Fibroblast of skin of right quadriceps (primary cell): ENCODE measurements at regions not wholly inside any gene's neighbourhood (a gene's known extent, or its start where the extent isn't known, plus 50 kb on each side); places are given as distances from the start of the nearest gene placed in this dataset.
"Not testable (repeated sequence)": the region's sequence is repeated elsewhere in the genome, so short reads cannot be mapped to it uniquely, and the experiment has no call there.

Experiments used
- DNase-seq: peaks from one replicate; pipeline ENCODE4 v3.0.0-alpha.2; 2013

DNA sequence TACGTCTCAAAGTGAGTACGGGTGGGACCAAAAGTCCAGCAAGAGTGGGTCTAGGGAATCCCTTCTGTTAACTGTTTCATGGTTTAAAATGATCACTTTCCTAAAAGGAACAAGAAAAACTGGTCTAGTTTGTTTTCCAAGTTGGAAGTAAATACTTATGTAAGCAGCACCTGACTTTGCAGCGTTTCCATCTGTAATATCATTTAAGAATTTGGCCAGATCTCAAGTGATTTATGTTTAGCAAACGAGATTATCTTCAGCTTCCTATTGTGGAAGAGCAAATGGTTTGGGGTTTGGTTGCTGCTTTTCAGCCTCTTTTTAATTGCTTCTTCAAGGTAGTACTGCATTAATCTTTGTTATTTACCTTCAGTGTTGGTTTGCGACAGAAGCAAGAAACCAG is 50.4 kb downstream of the FHIP1A start:
- DNase-seq, result no peak

DNA sequence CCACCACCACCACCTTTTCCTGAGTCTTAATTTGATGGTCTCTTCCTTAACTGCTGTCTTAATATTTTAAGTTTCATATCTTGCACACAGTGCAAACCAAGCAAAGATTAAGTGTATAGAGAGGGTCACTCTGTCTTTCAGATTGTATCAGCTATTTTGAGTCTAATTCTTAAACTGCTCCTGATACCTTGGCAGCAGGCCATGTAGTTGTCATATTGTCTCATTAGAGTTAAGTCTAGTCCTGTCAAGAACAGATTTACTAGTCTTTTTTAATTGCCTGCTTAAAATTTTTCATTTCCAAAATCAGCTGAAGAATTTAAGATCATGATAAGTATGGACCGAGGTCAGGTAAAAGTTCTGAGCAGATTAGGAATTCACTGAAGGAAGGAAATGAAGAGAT is 51.5 kb downstream of the FHIP1A start:
- no peak for DNase-seq

DNA sequence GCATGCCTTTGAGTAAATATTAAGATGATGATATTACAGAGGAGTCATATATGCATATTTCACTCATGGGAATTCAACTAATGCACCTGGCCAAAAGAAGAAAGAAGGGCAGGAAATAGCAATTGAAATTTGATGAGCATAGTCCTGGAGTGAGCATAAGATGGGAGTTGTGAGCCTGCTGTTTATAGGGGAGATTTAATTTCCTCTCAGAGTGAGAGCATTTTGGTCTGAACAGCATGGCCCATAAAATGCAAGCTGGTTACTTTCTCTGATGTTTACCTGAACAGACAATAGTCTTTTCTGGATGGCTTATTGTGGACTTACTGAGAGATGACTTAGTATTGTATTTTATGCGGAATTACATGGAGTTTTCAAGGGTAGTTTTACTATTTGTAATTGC is 53.6 kb downstream of the FHIP1A start:
- no peak for DNase-seq

DNA sequence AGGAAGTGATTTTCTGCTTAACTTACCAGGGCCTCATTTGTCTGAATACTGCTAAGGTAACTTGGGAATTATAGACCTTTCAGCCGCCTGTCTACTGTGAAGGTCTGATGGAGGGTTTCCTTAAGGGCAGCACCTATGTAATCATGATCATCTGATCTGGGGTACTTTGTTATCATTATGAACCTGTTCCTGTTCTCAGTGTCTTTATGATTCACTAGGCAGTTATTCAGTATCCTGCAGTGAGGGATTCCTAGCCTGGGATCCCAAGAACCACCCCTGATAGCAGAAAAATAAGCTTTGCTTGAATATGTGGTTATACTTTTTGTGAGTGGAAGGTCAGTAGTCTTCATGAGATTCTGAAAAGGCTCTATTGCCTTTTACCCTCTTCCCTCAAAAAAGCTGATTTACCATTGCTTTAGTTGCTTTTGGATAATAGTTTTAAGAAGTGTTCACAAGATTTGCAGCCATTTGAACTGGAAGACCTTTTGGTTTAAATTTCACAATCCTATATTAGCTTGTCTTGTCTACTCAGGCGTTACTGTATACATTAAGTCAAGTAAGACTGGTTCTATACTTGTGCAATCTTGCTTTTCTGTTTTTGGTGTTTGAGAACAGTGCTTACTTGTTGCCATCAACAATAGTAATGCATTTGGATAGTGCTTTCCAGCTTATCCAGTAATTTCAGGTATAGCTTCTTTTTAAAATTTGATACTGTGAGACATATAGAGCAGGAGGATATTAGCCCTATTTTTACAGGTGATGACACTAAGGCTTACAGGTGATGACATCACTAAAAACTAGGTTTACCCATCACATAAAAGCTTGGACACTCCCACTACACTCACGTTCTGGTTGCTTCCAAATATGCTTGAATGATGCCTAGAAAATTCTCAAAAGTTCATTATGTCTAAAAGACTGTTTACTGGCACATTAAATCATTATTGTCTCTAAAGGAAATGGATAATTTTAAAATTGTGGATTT is 60.0 kb downstream of the FHIP1A start:
- no peak for DNase-seq

DNA sequence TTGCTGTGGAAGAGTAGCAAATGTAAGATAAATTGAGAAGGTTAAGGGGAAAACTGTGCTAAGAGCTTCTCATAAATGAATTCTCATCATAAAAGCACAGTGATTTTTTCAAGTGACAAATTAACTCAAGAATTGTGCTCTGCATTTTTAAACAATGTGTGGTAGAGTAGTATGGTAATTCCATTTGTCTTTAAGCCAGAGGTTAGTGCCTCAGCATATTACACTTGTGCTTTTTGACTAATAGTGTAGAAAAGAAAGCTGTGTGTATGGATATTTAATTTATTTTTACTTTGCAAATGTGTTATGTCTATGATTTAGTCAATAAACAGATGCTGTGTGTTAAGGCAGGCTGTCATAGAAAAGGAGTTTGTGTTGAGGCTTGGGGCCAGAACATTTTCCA is 61.0 kb downstream of the FHIP1A start:
- no peak for DNase-seq

DNA sequence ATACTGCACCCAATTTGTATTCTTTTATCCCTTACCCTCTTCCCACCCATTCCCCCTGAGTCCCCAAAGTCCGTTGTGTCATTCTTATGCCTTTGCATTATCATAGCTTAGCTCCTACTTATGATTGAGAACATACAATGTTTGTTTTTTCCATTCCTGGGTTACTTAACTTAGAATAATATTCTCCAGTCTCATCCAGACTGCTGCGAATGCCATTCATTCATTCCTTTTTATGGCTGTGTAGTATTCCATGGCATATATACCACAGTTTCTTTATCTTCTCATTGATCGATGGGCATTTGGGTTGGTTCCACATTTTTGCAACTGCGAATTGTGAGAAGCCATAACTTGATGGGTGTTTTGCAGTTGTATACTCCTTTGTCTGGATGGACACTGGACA is 62.8 kb downstream of the FHIP1A start:
- no peak for DNase-seq

DNA sequence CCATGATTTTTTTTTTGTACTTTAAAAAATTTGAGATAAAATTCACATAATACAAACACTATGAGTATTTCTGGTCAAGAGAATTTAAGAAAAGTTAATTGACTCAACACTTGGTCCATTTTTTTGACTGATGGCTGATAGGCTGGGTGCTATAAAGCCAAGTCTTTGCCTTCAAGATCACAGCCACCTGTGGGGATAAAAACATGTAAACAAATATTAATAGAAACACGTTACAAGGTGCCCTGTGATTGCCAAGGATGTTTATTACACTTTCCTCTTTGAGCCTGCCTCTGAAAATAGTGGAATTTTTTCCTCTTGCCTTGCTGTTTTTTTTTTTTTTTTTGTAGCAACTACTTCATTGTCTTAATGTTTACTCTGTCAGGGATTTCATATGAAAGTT is 63.3 kb downstream of the FHIP1A start:
- no peak for DNase-seq

DNA sequence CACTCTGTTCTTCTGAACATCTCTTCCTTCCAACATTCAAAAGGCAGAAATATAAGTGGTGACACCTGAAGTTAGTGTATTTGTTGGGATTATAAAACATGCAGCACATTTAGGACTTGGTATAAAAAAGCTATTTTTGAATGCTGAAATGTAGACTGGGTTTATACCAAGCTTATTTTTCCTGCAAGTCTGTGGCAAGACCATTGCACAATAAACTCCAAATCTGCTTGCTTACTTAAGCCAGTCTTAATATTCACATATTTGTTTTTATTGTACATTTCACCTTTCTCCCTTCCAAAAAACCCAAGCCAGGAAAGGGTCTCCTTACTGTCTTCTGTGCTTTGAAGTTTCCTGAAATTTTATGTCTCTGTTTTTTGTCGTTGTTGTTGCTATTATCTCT is 63.7 kb downstream of the FHIP1A start:
- DNase-seq, result no peak

DNA sequence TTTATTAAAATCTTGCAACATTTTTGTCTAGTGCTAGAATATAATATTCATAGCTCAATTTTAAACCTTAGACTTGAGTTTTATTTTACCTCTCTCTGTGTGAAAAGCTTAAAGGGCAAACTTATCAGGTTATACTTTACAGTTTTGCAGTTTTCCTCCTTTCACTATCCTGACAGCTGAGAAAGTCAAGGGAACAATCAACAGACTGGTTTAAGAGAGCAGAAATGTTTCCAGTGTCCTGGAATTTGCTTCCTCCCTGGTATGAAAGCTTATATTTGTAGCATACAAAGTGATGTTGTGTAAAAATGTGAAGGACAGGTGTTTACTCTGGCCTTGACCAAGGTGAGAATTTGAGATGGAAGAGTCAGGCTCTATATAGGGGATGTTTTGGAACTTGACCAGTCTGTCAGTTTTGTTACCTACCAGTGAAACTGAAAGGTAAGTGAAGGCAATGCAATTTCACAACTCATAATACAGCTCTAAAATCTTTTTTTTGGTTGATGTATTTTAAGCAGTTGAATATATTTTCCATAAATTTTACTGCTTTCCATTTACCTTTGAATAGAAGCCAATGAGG is 64.6 kb downstream of the FHIP1A start:
- no peak for DNase-seq

DNA sequence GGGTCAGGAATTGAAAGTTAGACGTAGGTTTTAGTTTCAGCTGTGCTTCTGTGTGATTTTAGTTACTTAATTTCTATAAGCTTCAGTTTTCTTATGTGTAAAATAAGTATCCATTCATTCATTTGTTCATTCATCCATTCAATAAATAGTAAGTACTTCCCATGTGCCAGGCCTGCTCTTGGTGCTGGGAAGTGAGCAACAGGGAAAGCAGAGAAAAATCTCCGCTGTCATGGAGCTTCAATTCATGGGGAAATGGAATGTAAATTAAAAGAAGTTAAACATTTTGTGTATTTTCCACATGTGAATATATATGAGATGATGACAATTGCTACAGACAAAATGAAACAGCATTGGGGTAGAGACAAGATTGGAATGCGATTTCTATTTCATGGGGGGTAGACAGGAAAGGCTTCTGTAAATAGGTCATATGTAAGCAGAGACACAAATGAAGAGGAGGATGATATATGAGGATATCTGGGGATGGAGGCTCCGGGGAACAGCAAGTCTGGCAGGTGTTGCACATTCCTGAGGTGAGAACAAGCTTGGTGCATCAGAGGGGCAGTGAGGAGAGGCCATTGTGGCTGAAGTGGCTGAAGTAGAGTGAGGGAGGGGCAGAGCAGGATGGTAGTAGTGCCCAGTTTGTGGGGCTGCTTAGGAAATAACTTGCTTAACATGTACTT is 66.2 kb downstream of the FHIP1A start:
- peak; percentile 79 for DNase-seq

DNA sequence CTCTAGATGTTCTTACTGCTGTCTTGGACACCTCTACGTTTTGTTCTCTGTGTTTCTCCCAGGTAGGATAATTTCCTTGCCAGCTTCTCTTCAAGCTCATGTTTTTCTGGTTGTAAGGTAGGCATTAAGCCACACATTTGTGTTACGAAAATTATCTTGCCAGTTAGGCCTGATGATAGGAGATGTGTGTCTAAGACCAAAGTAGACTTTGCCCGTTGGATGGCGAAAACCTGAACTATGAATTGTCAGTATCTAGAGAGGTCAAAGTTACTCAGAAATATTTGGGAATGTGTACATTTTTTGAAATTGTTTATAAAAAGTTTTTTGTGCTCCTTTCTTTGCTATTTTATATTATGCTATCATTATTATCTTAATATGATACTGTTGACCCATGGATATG is 72.8 kb downstream of the FHIP1A start:
- DNase-seq, result no peak

DNA sequence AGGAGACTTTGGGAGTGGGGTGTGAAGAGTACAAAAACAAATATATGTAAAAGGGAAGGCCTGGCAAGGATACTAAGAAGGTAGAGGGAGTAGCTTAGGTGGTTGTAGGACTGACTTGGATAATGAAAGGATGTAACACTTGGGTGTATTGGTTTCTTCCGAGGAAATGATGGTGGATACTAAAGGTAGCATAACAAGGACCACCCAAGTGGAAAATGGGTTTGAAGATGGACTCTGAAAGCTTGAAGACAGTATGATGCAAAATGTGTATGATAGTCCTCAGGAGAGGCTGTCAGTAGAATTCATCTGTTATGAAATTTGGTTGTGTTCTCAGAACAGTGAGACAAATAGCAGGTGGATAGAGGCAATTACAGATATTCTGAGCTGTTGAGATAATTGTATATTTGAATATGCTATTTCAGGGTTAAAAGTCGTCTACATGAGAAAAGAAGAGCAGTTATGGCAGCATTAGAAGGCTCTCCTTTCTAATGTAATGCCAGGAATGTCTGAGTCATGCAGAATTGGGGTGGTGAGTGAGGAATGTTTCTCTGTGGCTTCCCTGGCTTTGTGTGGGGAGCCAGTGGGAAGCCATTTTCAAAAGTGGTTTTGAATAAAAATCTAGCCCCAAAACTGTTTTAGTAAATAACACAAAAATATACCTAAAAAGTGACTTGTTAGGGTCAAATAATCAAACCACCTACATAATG is 75.6 kb downstream of the FHIP1A start:
- DNase-seq, result peak; percentile 93

DNA sequence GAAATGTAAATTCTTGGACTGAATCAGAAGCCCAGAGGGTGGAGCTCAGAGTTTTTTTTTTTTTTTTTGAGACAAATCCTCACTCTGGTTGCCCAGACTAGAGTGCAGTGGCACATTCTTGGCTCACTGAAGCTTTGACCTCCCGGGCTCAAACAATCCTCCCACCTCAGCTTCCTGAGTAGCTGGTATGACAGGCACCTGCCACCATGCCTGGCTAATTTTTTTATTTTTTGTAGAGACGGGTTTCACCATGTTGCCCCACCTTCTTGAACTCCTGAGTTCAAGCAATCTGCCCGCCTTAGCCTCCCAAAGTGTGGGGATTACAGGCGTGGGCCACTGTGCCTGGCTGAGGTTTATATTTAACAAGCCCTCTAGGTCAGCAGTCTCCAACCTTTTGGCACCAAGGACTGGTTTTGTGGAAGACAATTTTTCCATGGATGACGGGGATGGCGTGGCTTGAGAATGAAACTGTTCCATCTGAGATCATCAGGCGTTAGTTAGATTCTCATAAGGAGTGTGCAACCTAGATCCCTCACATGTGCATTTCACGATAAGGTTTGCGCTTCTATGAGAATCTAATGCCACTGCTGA is 76.7 kb downstream of the FHIP1A start:
- DNase-seq, result no peak

DNA sequence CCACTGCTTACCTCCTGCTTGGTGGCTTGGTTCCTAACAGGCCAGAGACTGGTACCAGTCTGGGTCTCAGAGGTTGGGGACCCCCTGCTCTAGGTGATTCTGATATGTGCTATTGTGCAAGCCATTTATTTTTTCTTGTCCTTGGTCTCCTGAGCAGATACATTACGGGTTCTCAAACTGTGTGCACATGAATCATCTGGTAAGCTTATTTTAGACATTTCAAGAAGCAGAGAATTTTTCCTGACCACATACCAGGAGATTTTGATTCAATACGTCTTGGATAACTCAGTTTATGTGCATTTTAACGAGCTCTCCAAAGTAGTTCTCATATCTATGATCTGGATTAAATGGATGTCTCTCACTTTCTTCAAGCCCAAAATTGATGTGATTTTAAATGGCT is 77.2 kb downstream of the FHIP1A start:
- peak; percentile 83 for DNase-seq

DNA sequence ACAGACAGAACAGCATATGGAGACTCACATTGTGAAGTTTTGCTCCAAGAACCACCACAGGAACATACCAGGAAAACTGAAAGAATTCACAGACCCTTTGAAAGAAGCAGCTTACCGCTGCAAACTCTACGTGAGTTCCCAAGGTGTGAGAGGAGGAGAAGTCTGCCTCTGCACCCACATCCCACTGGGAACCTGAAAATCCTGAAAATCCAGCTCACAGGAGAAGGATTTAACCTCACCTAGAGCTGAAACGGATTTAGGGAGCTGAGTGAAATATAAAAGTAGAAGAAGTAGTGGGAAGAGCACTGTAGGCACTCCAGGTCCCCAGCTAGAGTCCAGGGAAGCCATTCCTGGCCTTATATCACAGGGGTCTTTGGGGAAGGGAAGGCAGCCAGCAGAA is 80.0 kb downstream of the FHIP1A start:
- DNase-seq, result no peak

DNA sequence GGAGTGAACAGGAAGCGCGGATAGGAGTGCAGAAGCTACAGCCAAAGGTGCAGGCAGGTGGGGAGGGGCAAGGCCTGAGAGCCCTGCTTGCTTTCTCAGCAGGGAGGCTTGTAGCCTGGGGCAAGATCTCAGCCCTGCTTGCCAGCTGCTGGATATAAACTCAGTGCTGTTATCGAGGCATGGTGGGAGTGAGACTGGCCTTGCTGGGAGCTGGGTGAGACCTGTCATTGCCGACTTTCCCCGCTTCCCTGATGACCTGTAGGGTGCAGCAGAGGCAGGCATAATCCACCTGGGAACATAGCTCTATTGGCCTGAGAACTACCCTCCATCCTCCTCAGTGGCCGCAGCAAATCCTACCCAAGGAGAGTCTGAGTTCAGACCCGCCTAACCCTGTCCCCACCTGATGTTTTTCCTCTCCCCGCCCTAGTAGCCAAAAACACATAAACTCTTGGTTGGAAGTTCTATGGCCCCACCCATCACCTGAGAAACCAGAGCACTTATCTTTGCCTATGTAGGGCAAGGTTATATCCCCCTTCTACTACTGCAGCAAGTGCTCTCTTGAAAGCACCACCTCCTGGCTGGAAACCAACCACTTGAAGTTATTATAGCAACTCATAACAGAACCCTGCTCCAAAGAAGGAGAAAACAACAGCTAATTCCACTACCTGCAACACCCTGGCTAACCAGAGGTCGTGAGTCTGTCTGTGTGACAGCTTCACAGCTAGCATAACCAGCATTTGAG is 80.7 kb downstream of the FHIP1A start:
- no peak for DNase-seq

DNA sequence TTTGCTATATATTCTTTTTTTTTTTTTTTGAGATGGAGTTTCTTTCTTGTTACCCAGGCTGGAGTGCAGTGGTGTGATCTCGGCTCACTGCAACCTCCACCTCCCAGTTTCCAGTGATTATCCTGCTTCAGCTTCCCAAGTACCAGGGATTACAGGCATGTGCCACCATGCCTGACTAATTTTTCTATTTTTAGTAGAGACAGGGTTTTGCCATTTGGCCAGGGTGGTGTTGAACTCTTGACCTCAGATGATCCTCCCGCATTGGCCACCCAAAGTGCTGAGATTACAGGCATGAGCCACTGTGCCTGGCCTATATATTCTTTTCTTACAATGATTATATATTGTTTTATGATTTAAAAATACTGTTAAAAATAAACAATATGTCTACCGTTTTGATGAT is 86.6 kb downstream of the FHIP1A start:
- not testable (repeated sequence) for DNase-seq

DNA sequence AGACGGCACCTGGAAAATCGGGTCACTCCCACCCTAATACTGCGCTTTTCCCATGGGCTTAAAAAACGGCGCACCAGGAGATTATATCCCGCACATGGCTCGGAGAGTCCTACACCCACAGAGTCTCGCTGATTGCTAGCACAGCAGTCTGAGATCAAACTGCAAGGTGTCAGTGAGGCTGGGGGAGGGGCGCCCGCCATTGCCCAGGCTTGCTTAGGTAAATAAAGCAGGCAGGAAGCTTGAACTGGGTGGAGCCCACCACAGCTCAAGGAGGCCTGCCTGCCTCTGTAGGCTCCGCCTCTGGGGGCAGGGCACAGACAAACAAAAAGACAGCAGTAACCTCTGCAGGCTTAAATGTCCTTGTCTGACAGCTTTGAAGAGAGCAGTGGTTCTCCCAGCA is 102.6 kb downstream of the FHIP1A start:
- not testable (repeated sequence) for DNase-seq

DNA sequence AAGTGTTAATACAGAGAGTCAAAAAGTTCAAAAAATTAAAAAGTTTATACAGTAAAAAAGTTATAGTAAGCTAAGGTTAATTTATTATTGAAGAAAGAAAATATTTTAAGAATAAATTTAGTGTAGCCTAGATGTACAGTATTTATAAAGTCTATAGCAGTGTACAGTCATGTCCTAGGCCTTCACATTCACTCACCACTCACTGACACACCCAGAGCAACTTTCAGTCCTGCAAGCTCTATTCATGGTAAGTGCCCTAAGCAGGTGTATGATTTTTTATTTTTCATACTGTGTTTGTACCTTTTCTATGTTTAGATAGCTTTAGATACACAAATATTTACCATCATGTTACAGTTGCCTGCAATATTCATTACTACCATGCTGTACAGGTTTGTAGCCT is 108.9 kb downstream of the FHIP1A start:
- DNase-seq, result no peak

DNA sequence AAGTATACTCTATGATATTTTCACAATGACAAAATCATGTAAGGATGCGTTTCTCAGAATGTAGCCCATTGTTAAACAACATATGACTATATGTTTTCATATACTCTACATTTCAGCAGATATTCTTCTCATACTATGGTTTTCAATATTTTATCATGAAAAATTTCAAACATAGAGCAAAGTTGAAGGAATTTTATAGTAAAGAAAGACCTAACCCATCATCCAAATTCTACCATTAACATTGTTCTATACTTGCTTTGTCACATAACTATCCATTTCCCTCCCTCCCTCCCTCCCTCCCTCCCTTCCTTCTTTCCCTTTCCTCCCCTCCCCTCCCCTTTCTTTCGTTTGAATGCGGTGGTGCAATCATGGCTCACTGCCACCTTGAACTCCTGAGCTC is 109.4 kb downstream of the FHIP1A start:
- DNase-seq, result no peak

DNA sequence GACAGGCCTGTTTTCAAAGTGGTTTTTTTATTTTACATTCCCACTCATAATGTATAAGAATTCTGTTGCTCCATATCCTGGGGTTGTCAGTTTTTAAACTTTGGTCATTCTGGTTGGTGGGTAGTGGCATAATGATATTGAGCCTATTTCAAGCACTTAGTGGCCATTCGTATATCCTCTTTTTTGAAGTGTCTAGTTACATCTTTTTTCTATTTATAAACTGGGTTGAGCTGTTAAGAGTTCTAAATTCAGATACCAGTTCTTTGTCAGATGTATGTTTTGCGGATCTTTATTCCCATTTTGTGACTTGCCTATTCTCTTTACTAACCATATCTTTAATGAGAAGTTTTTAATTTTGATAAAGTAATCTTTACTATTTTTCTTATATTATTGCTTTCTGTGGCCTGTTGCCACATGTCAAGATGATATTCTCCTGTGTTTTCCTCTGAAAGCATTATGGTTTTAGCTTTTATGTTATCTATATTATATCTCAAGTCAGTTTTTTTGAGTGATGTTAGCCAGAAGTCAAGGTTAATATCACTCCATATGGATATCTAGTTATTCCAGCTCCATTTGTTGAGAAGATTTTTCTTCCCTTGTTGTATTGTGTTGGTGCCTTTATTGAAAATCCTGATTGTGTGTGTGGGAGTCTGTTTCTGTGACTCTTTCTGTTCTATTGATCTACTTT is 110.9 kb downstream of the FHIP1A start:
- no peak for DNase-seq
